BE2C (cell line): ENCODE measurements at regions not wholly inside any gene's neighbourhood (a gene's known extent, or its start where the extent isn't known, plus 50 kb on each side); places are given as distances from the start of the nearest gene placed in this dataset.
"Not testable (repeated sequence)": the region's sequence is repeated elsewhere in the genome, so short reads cannot be mapped to it uniquely, and the experiment has no call there.

Experiments
- DNase-seq: peaks from one replicate; pipeline ENCODE4 v3.0.0-alpha.2; 2020
- H3K27me3 ChIP-seq: fragments of 250-450 bp; sonication (Bioruptor Pico); 2 replicates; pipeline ENCODE4 v1.5.1; 2020; ENCODE audit warnings: mild to moderate bottlenecking
- H3K36me3 ChIP-seq: fragments of 250-450 bp; sonication (Bioruptor Pico); 2 replicates; pipeline ENCODE4 v1.5.1; 2020; ENCODE audit warnings: mild to moderate bottlenecking
- H3K4me1 ChIP-seq: fragments of 250-450 bp; sonication (Bioruptor Pico); 2 replicates; pipeline ENCODE4 v1.5.1; 2020
- H3K4me3 ChIP-seq: 2 replicates; pipeline ENCODE4 v1.5.1; 2011; ENCODE audit warnings: low read depth, low read length
- H3K9me3 ChIP-seq: fragments of 250-450 bp; sonication (Bioruptor Pico); 2 replicates; pipeline ENCODE4 v1.5.1; 2020
- TF ChIP-seq, protein P1 (sequence below): IDR thresholded peaks from 2 replicates; pipeline ENCODE4 v1.5.1; 2012; ENCODE audit warnings: mild to moderate bottlenecking, low read depth, low read length

DNA sequence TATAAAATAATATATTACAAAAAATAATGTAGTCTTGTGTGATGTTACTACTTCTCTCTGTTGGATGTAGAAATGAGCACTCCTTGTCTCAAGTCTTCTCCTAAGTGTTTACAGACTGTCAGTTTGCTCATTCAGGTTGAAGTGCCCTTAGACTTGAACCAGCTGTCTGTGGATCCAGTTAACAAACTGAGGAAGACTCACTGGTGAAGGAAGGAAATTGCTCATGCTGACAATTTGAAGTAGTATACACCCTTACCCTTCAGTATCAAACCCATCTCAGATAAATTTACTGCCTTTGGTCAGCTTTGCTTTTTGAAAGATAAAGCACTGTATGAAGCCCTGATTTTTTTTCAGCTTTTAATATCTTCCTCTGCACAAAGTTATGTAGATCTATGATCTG is 854.2 kb upstream of the ZEB2 start:
- no peaks in the 10 kb centered on the region; the same call in 1 of the 2 replicates for H3K27me3 ChIP-seq
- no peaks in the 10 kb centered on the region for H3K9me3 ChIP-seq
- no peak overlapping the region for H3K4me3 ChIP-seq
- H3K4me1 ChIP-seq = no peaks in the 10 kb centered on the region
- TF ChIP-seq, protein P1, sequence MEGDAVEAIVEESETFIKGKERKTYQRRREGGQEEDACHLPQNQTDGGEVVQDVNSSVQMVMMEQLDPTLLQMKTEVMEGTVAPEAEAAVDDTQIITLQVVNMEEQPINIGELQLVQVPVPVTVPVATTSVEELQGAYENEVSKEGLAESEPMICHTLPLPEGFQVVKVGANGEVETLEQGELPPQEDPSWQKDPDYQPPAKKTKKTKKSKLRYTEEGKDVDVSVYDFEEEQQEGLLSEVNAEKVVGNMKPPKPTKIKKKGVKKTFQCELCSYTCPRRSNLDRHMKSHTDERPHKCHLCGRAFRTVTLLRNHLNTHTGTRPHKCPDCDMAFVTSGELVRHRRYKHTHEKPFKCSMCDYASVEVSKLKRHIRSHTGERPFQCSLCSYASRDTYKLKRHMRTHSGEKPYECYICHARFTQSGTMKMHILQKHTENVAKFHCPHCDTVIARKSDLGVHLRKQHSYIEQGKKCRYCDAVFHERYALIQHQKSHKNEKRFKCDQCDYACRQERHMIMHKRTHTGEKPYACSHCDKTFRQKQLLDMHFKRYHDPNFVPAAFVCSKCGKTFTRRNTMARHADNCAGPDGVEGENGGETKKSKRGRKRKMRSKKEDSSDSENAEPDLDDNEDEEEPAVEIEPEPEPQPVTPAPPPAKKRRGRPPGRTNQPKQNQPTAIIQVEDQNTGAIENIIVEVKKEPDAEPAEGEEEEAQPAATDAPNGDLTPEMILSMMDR = no peak
- no peaks in the 10 kb centered on the region for H3K36me3 ChIP-seq
- no peak for DNase-seq

DNA sequence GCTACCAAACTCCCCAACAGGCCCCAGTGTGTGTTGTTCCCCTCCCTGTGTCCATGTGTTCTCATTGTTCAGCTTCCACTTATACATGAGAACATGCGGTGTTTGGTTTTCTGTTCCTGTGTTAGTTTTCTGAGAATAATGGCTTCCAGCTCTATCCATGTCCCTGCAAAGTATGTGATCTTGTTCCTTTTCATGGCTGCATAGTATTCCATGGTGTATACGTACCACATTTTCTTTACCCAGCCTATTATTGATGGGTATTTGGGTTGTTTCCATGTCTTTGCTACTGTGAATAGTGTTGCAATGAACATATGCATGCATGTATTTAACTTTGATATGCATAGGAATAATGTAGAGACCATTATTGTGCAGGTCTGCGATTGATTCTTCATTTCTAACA is 847.4 kb upstream of the ZEB2 start:
- H3K36me3 ChIP-seq, H3K9me3 ChIP-seq, H3K4me3 ChIP-seq, H3K27me3 ChIP-seq, DNase-seq, H3K4me1 ChIP-seq: not testable (repeated sequence)

DNA sequence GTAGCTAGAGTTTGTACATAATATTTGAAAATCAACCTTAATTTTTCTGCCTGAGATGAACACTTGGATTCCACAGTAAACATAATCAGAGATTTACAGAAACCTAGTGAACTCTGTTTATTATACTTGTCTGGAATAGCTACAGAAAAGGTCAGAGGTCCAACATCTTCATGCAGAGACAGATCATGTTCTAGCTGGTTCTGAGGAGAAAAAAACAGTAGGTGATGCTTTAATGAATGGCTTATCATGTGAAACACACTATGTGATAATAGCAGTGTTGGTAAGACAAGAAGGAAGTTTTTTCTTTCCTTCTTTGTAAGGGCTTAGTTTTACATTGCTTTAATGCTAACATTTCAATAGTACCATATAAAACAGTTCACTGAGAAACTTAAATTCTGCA is 846.4 kb upstream of the ZEB2 start:
- Histone ChIP-seq H3K27me3 (no peaks in the 10 kb centered on the region), H3K4me1 (no peaks in the 10 kb centered on the region), H3K36me3 (no peaks in the 10 kb centered on the region), H3K9me3 (no peaks in the 10 kb centered on the region), H3K4me3 (no peak overlapping the region)
- no peak for DNase-seq
- TF ChIP-seq, protein P1 = no peak

DNA sequence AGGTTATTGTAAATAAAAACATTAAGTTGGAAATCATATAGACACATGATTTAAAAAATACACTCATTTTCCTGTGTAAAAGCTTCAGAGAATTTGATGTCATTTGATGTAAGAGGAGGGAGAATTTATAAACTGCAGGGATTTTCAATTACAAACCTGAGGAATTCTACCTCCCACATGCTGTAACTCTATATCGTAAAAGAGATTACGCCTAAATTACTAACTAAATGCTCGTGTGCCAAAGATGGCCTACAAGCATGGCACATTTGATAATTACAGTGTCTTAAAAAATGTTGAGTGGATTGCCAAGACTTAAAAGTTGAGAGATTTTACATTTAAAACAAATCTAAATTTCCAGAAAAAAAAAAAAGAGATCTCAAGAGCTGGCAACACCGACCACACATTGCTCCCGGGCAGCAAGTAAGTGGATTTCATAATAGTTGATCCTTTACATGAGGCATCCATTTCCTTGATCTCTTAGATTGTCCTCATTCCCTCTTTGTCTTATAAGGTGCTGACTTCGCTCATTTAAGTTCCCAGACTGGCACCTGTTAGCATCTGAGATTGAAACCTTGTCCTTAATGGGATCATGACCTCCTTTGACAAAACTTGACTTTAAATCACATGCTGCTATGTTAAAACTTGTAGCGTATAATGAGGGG is 840.3 kb upstream of the ZEB2 start:
- no peak for DNase-seq

DNA sequence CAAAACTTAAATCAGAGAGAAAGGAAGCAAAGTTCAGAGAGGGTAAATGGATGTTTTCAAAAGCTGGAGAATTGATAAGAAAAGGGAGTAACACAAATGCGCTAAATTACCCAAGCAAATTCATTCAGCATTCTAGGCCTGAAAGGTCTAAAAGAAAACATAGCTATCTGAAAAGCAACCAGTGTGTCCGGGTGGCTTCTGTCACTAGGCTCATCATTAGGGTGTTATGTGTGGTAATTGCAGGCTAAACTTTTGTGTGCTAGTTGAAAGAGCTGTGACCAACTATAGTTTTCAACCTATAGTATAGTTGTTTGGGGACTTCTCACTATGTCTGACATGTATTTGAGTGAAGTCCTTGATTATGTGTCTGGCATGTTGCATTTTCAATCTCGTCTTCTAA is 839.6 kb upstream of the ZEB2 start:
- no peaks in the 10 kb centered on the region for H3K27me3 ChIP-seq
- TF ChIP-seq, protein P1 = no peak
- H3K4me3 ChIP-seq = no peak overlapping the region
- H3K9me3 ChIP-seq = no peaks in the 10 kb centered on the region
- H3K4me1 ChIP-seq = no peaks in the 10 kb centered on the region
- DNase-seq = no peak
- no peaks in the 10 kb centered on the region for H3K36me3 ChIP-seq

More for the DNA sequence above, 840.3 kb upstream of the ZEB2 start:
- no peaks in the 10 kb centered on the region for H3K27me3 ChIP-seq
- no peaks in the 10 kb centered on the region for H3K4me1 ChIP-seq
- H3K36me3 ChIP-seq = no peaks in the 10 kb centered on the region
- H3K4me3 ChIP-seq = no peak overlapping the region
- TF ChIP-seq, protein P1 = no peak
- no peaks in the 10 kb centered on the region for H3K9me3 ChIP-seq

DNA sequence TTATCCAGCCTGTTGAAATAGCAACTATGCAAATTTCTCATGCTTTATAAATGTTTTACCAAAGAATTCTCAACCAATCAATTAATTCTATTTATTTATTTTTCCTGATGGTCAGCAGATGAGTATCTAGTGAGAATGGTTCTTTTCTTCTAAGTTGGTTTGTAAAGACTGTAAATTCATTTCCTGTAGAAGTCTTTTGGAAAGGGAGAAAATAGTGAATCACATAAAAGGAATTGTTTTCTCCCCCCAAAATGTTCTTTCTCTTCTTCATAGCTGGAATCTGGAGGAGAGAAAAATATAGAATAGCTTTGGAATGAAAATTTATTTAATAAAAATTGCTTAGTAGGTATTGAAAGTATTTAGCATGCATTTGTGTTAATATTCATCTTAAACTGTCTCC is 836.1 kb upstream of the ZEB2 start:
- no peaks in the 10 kb centered on the region for H3K4me1 ChIP-seq
- no peaks in the 10 kb centered on the region for H3K9me3 ChIP-seq
- H3K36me3 ChIP-seq = no peaks in the 10 kb centered on the region
- TF ChIP-seq, protein P1 = no peak
- H3K4me3 ChIP-seq = no peak overlapping the region
- no peak for DNase-seq
- H3K27me3 ChIP-seq = no peaks in the 10 kb centered on the region
